HAP-1 (cell line): ENCODE measurements at regions not wholly inside any gene's neighbourhood (a gene's known extent, or its start where the extent isn't known, plus 50 kb on each side); places are given as distances from the start of the nearest gene placed in this dataset.

Experiments
- DNase-seq, 2 experiments: peaks; one replicate each; pipeline ENCODE4 v3.0.0-alpha.2; 2016 to 2020; ENCODE audit warnings: low spot score in 2 of 2
- H3K27me3 ChIP-seq: fragments of 250-450 bp; sonication (Bioruptor Pico); 2 replicates; pipeline ENCODE4 v1.5.1; 2020; ENCODE audit warnings: low read depth, mild to moderate bottlenecking, moderate library complexity
- H3K36me3 ChIP-seq: fragments of 250-450 bp; sonication (Bioruptor Pico); replicated peaks from 2 replicates; pipeline ENCODE4 v1.5.1; 2020; ENCODE audit warnings: mild to moderate bottlenecking
- H3K4me1 ChIP-seq: fragments of 250-450 bp; sonication (Bioruptor Pico); 2 replicates; pipeline ENCODE4 v1.5.1; 2020; ENCODE audit warnings: mild to moderate bottlenecking
- H3K4me3 ChIP-seq: fragments of 250-450 bp; sonication (Bioruptor Pico); 2 replicates; pipeline ENCODE4 v1.5.1; 2020; ENCODE audit warnings: mild to moderate bottlenecking, moderate library complexity
- H3K9me3 ChIP-seq: fragments of 250-450 bp; sonication (Bioruptor Pico); 2 replicates; pipeline ENCODE4 v1.5.1; 2020; ENCODE audit warnings: mild to moderate bottlenecking, moderate library complexity
- in situ Hi-C: fragments of 300-500 bp; cut with MboI; formaldehyde crosslinking; loops from 3 replicates; pipeline ENCODE4 v1.14.3; 2020; ENCODE audit warnings: low sequenced_read_pairs, inconsistent platforms, mixed read lengths

- no peak for DNase-seq
- Histone ChIP-seq H3K4me3 (no peak overlapping the region), H3K36me3 (no peaks in the 10 kb centered on the region), H3K4me1 (peaks cover 13% of the 10 kb centered on the region), H3K9me3 (no peaks in the 10 kb centered on the region), H3K27me3 (no peaks in the 10 kb centered on the region)
- in situ Hi-C loops, result no loop called here
These were observed 519.3 kb upstream of the CADM2 start for GRCh38 chr3:84439476-84439875.

GRCh38 chr3:84440291-84440690, 518.5 kb upstream of the CADM2 start:
- no peak overlapping the region for H3K4me3 ChIP-seq
- no peaks in the 10 kb centered on the region for H3K9me3 ChIP-seq
- in situ Hi-C loops, result no loop called here
- no peaks in the 10 kb centered on the region for H3K36me3 ChIP-seq
- H3K4me1 ChIP-seq, result peaks cover 14% of the 10 kb centered on the region
- no peak for DNase-seq
- no peaks in the 10 kb centered on the region for H3K27me3 ChIP-seq

- H3K27me3 ChIP-seq, result no peaks in the 10 kb centered on the region
- peaks cover 14% of the 10 kb centered on the region for H3K4me1 ChIP-seq
- H3K4me3 ChIP-seq, result no peak overlapping the region
- no peaks in the 10 kb centered on the region for H3K36me3 ChIP-seq
- no peaks in the 10 kb centered on the region for H3K9me3 ChIP-seq
- DNase-seq, result peak in 1 of 2 experiments; percentile 64
- in situ Hi-C loops, result no loop called here
These were observed 516.3 kb upstream of the CADM2 start for GRCh38 chr3:84442533-84442932.

- no peak overlapping the region for H3K4me3 ChIP-seq
- H3K27me3 ChIP-seq, result no peaks in the 10 kb centered on the region
- no peaks in the 10 kb centered on the region for H3K9me3 ChIP-seq
- H3K4me1 ChIP-seq, result peaks cover 14% of the 10 kb centered on the region
- peak; percentile 57 to 98 for DNase-seq
- in situ Hi-C loops, result no loop called here
- H3K36me3 ChIP-seq, result no peaks in the 10 kb centered on the region
These were observed 513.9 kb upstream of the CADM2 start for GRCh38 chr3:84444726-84445521.

- no peaks in the 10 kb centered on the region for H3K36me3 ChIP-seq
- no peaks in the 10 kb centered on the region for H3K4me1 ChIP-seq
- no peaks in the 10 kb centered on the region for H3K27me3 ChIP-seq
- no peaks in the 10 kb centered on the region for H3K9me3 ChIP-seq
- no peak overlapping the region for H3K4me3 ChIP-seq
- no peak for DNase-seq
- in situ Hi-C loops, result no loop called here
These were observed 471.5 kb upstream of the CADM2 start for GRCh38 chr3:84487296-84487695.

GRCh38 chr3:84504761-84505160, 454.0 kb upstream of the CADM2 start:
- H3K4me1 ChIP-seq, result no peaks in the 10 kb centered on the region
- no peaks in the 10 kb centered on the region for H3K36me3 ChIP-seq
- no peak overlapping the region for H3K4me3 ChIP-seq
- DNase-seq, result no peak
- H3K9me3 ChIP-seq, result no peaks in the 10 kb centered on the region
- in situ Hi-C loops, result no loop called here
- no peaks in the 10 kb centered on the region for H3K27me3 ChIP-seq

- in situ Hi-C loops, result no loop called here
- no peak overlapping the region for H3K4me3 ChIP-seq
- no peaks in the 10 kb centered on the region for H3K9me3 ChIP-seq
- no peaks in the 10 kb centered on the region for H3K36me3 ChIP-seq
- H3K27me3 ChIP-seq, result no peaks in the 10 kb centered on the region
- H3K4me1 ChIP-seq, result no peaks in the 10 kb centered on the region
- DNase-seq, result no peak
These were observed 448.8 kb upstream of the CADM2 start for GRCh38 chr3:84510007-84510406.

GRCh38 chr3:84522893-84523292, 435.9 kb upstream of the CADM2 start:
- Histone ChIP-seq H3K4me3 (no peak overlapping the region), H3K27me3 (no peaks in the 10 kb centered on the region), H3K9me3 (no peaks in the 10 kb centered on the region), H3K36me3 (no peaks in the 10 kb centered on the region), H3K4me1 (no peaks in the 10 kb centered on the region; the same call in 1 of the 2 replicates)
- in situ Hi-C loops, result no loop called here
- no peak for DNase-seq

GRCh38 chr3:84536916-84537315, 421.9 kb upstream of the CADM2 start:
- Histone ChIP-seq H3K36me3 (no peaks in the 10 kb centered on the region), H3K27me3 (no peaks in the 10 kb centered on the region), H3K9me3 (no peaks in the 10 kb centered on the region), H3K4me1 (no peaks in the 10 kb centered on the region), H3K4me3 (no peak overlapping the region)
- in situ Hi-C loops, result no loop called here
- no peak for DNase-seq

GRCh38 chr3:84538597-84538996, 420.2 kb upstream of the CADM2 start:
- in situ Hi-C loops, result no loop called here
- DNase-seq, result no peak
- H3K4me3 ChIP-seq, result no peak overlapping the region
- H3K9me3 ChIP-seq, result no peaks in the 10 kb centered on the region
- H3K36me3 ChIP-seq, result no peaks in the 10 kb centered on the region
- no peaks in the 10 kb centered on the region for H3K4me1 ChIP-seq
- no peaks in the 10 kb centered on the region for H3K27me3 ChIP-seq

- in situ Hi-C loops, result no loop called here
- DNase-seq, result no peak
- Histone ChIP-seq H3K4me1 (no peaks in the 10 kb centered on the region; the same call in 1 of the 2 replicates), H3K27me3 (no peaks in the 10 kb centered on the region), H3K36me3 (no peaks in the 10 kb centered on the region), H3K4me3 (no peak overlapping the region), H3K9me3 (no peaks in the 10 kb centered on the region)
These were observed 411.6 kb upstream of the CADM2 start for GRCh38 chr3:84547207-84547606.

GRCh38 chr3:84547971-84548970, 410.5 kb upstream of the CADM2 start:
- no peak overlapping the region for H3K4me3 ChIP-seq
- no peaks in the 10 kb centered on the region for H3K36me3 ChIP-seq
- no peaks in the 10 kb centered on the region for H3K27me3 ChIP-seq
- peak; percentile 50 to 77 for DNase-seq
- H3K4me1 ChIP-seq, result no peaks in the 10 kb centered on the region; the same call in 1 of the 2 replicates
- no peaks in the 10 kb centered on the region for H3K9me3 ChIP-seq
- in situ Hi-C loops, result no loop called here

- DNase-seq, result no peak
- in situ Hi-C loops, result no loop called here
- Histone ChIP-seq H3K4me1 (no peaks in the 10 kb centered on the region), H3K9me3 (no peaks in the 10 kb centered on the region), H3K4me3 (no peak overlapping the region), H3K27me3 (no peaks in the 10 kb centered on the region), H3K36me3 (no peaks in the 10 kb centered on the region)
These were observed 403.2 kb upstream of the CADM2 start for GRCh38 chr3:84555629-84556028.

GRCh38 chr3:84566256-84566655, 392.5 kb upstream of the CADM2 start:
- no peak for DNase-seq
- no peaks in the 10 kb centered on the region for H3K36me3 ChIP-seq
- no peaks in the 10 kb centered on the region for H3K9me3 ChIP-seq
- no peaks in the 10 kb centered on the region for H3K27me3 ChIP-seq
- no peak overlapping the region for H3K4me3 ChIP-seq
- in situ Hi-C loops, result no loop called here
- H3K4me1 ChIP-seq, result no peaks in the 10 kb centered on the region
